ENCODE measurements at regions not wholly inside any gene's neighbourhood (a gene's known extent, or its start where the extent isn't known, plus 50 kb on each side); places are given as distances from the start of the nearest gene placed in this dataset.

DNA sequence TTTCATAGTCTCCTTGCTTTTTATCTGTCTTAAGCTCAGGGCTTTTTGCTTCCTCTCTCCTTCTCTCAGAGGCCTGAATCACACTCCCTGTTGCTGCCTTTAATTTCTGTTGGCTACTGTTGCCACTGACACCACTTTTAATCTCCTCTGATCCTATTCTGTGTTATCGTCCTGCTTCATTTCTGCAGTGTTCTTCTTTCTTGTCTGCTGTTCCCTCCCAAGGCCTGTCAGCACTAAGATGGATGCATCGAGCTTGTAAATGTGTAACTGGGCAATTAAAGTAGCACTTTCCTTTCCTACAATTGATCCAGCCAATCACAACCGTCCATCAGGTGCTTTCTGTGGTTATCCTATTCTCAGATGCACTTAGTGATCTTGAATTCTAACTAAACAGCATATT, 71.3 kb upstream of the VEPH1 start:
- Histone ChIP-seq H3K4me2 (ENCODE audit: insufficient read depth, insufficient read length, low read length) (no peak overlapping the region), H3K27me3 (ENCODE audit: insufficient read depth, low read length) (no peaks in the 10 kb centered on the region)
- H3K36me3 Mint-ChIP-seq (ENCODE audit: insufficient read depth in 1 of 3, low read depth in 3 of 3), result no peaks in the 10 kb centered on the region

More for the DNA sequence above, 71.3 kb upstream of the VEPH1 start:
- no peaks in the 10 kb centered on the region for H3K79me1 ChIP-seq (ENCODE audit: insufficient read depth, low read depth, low read length, poor library complexity, severe bottlenecking)
- H3K4ac ChIP-seq (ENCODE audit: low read depth, low read length), result no peak overlapping the region
- Mint-ChIP-seq H3K27ac (no peak overlapping the region), H3K9me3 (peaks cover 0 to 4% of the 10 kb centered on the region in 2 experiments; a peak in 2 of 5 replicates), H3K4me3 (no peak overlapping the region), H3K27me3 (ENCODE audit: low read depth) (no peaks in the 10 kb centered on the region), H3K4me1 (no peaks in the 10 kb centered on the region)
- H3K56ac ChIP-seq (ENCODE audit: insufficient read length, low read depth, low read length), result no peak overlapping the region
- H2BK20ac ChIP-seq (ENCODE audit: low read depth, low read length, poor library complexity, severe bottlenecking), result no peak overlapping the region
- no peaks in the 10 kb centered on the region for H3K9me3 ChIP-seq (ENCODE audit: control insufficient read depth, low read depth, low read length)
- TF ChIP-seq, protein P1, sequence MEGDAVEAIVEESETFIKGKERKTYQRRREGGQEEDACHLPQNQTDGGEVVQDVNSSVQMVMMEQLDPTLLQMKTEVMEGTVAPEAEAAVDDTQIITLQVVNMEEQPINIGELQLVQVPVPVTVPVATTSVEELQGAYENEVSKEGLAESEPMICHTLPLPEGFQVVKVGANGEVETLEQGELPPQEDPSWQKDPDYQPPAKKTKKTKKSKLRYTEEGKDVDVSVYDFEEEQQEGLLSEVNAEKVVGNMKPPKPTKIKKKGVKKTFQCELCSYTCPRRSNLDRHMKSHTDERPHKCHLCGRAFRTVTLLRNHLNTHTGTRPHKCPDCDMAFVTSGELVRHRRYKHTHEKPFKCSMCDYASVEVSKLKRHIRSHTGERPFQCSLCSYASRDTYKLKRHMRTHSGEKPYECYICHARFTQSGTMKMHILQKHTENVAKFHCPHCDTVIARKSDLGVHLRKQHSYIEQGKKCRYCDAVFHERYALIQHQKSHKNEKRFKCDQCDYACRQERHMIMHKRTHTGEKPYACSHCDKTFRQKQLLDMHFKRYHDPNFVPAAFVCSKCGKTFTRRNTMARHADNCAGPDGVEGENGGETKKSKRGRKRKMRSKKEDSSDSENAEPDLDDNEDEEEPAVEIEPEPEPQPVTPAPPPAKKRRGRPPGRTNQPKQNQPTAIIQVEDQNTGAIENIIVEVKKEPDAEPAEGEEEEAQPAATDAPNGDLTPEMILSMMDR (conservative IDR thresholded peaks at IDR 0.05), result no peak
- H2BK12ac ChIP-seq (ENCODE audit: insufficient read length, low read depth, low read length), result no peak overlapping the region
- no peak overlapping the region for H4K91ac ChIP-seq (ENCODE audit: insufficient read length, low read depth, low read length)
- no peaks in the 10 kb centered on the region for H3K4me1 ChIP-seq (ENCODE audit: insufficient read depth, low read length)
- no peak overlapping the region for H2BK5ac ChIP-seq (ENCODE audit: insufficient read length, low read length)
- no peaks in the 10 kb centered on the region for H3K79me2 ChIP-seq (ENCODE audit: insufficient read depth, low read length)
- H2BK120ac ChIP-seq (ENCODE audit: low read depth, low read length, poor library complexity, severe bottlenecking), result no peak overlapping the region
- no peak overlapping the region for H2AFZ ChIP-seq (ENCODE audit: low read length)
- no peak overlapping the region for H3K27ac ChIP-seq (ENCODE audit: insufficient read length, low read depth, low read length)
- no peaks in the 10 kb centered on the region for H3K23me2 ChIP-seq (ENCODE audit: insufficient read length, low read depth, low read length, poor library complexity, severe bottlenecking)
- no peak overlapping the region for H2BK15ac ChIP-seq (ENCODE audit: low read depth, low read length)
- peak overlapping the region; percentile 87 for H4K5ac ChIP-seq (ENCODE audit: insufficient read length, low read depth, low read length)
- no peak for DNase-seq
- no peak overlapping the region for H3K18ac ChIP-seq (ENCODE audit: insufficient read length, low read depth, low read length)
- H3K9ac ChIP-seq (ENCODE audit: extremely low read depth, insufficient read length, low read length), result no peak overlapping the region
- H4K8ac ChIP-seq (replicated peaks; ENCODE audit: insufficient read length, low read depth, low read length), result no peak overlapping the region
- H3K14ac ChIP-seq (ENCODE audit: insufficient read depth, low read length), result no peak overlapping the region
- H4K20me1 ChIP-seq (ENCODE audit: control insufficient read depth, insufficient read depth, insufficient read length), result no peaks in the 10 kb centered on the region
- no peak overlapping the region for H3T11ph ChIP-seq (ENCODE audit: low read length)
- no CpG with 5 or more reads among the region's 3 CpGs for WGBS (ENCODE audit: extremely low coverage, insufficient read length, low lambda C conversion rate)
- H2AK5ac ChIP-seq (ENCODE audit: insufficient read length, low read length), result no peak overlapping the region
- no peak overlapping the region for H3K23ac ChIP-seq (ENCODE audit: insufficient read length, low read depth, low read length)

Data from H9 (cell line).